Stimulated activated effector memory CD8-positive, alpha-beta T cell treated with anti-CD3 and anti-CD28 coated beads, Interleukin-12 subunit alpha, Interleukin-12 subunit beta, amount 100 ng/mL, for 72 hours (primary cell): ENCODE measurements at regions not wholly inside any gene's neighbourhood (a gene's known extent, or its start where the extent isn't known, plus 50 kb on each side); places are given as distances from the start of the nearest gene placed in this dataset.

Experiments
- ATAC-seq: fragments of 150-1000 bp; cut with Tn5 transposase; 2 replicates; pipeline ENCODE4 v1.10.0; 2021
- DNase-seq, 2 donors: peaks; one replicate each; pipeline ENCODE4 v3.0.0; 2021 to 2022; ENCODE audit warnings: low spot score in 2 of 2
- H3K27ac Mint-ChIP-seq: one replicate; pipeline ENCODE4 v1.8.0; 2022; ENCODE audit warnings: mild to moderate bottlenecking, mixed read lengths
- H3K36me3 Mint-ChIP-seq: one replicate; pipeline ENCODE4 v1.8.0; 2022; ENCODE audit warnings: mild to moderate bottlenecking, mixed read lengths
- H3K4me1 Mint-ChIP-seq: one replicate; pipeline ENCODE4 v1.8.0; 2022; ENCODE audit warnings: mixed read lengths
- H3K4me3 Mint-ChIP-seq: one replicate; pipeline ENCODE4 v1.8.0; 2022; ENCODE audit warnings: mild to moderate bottlenecking, mixed read lengths
- H3K9me3 Mint-ChIP-seq: one replicate; pipeline ENCODE4 v1.8.0; 2022; ENCODE audit warnings: mixed read lengths

GRCh38 chr7:93632371-93632770 lies 57.8 kb upstream of the CALCR start:
- Mint-ChIP-seq H3K4me3 (no peak overlapping the region), H3K9me3 (no peaks in the 10 kb centered on the region), H3K4me1 (no peaks in the 10 kb centered on the region), H3K27ac (no peak overlapping the region), H3K36me3 (no peaks in the 10 kb centered on the region)
- ATAC-seq: no peak
- no peak for DNase-seq

GRCh38 chr7:93629291-93629801 lies 54.8 kb upstream of the CALCR start:
- Mint-ChIP-seq H3K36me3 (no peaks in the 10 kb centered on the region), H3K4me1 (no peaks in the 10 kb centered on the region), H3K27ac (no peak overlapping the region), H3K9me3 (no peaks in the 10 kb centered on the region), H3K4me3 (no peak overlapping the region)
- ATAC-seq: no peak
- DNase-seq: no peak

GRCh38 chr7:93626869-93627268 lies 52.3 kb upstream of the CALCR start:
- ATAC-seq (no peak), DNase-seq (no peak)
- H3K36me3 Mint-ChIP-seq: no peaks in the 10 kb centered on the region
- no peaks in the 10 kb centered on the region for H3K9me3 Mint-ChIP-seq
- no peak overlapping the region for H3K4me3 Mint-ChIP-seq
- no peak overlapping the region for H3K27ac Mint-ChIP-seq
- H3K4me1 Mint-ChIP-seq: no peaks in the 10 kb centered on the region
